Naive thymus-derived CD4-positive, alpha-beta T cell (primary cell): ENCODE measurements at regions not wholly inside any gene's neighbourhood (a gene's known extent, or its start where the extent isn't known, plus 50 kb on each side); places are given as distances from the start of the nearest gene placed in this dataset.

Experiments used
- ATAC-seq: fragments of 150-1000 bp; cut with Tn5 transposase; 2 replicates; pipeline ENCODE4 v1.10.0; 2021; ENCODE audit warnings: mild to moderate bottlenecking, moderate library complexity
- CTCF ChIA-PET: fragments of 350-600 bp; sonication (Branson Sonifier 250); formaldehyde crosslinking; loops from one replicate; lab custom pipeline; 2021; ENCODE audit warnings: antibody characterized with exemption; lab: Charles Lee
- POLR2A ChIA-PET: fragments of 350-600 bp; sonication (Branson Sonifier 250); formaldehyde crosslinking; loops from one replicate; lab custom pipeline; 2021; ENCODE audit warnings: antibody characterized with exemption, inconsistent platforms; lab: Charles Lee
- DNase-seq, 9 donors: peaks; one replicate each; pipeline versions ENCODE4 v3.0.0 to v3.0.0-alpha.2; 2020 to 2022; ENCODE audit warnings: mixed read lengths in 1 of 9
- H3K27ac ChIP-seq: one replicate; pipeline ENCODE4 v1.7.0; 2013; ENCODE audit warnings: mild to moderate bottlenecking, low read depth, low read length, moderate library complexity
- H3K27me3 ChIP-seq, 2 donors: one replicate each; pipeline ENCODE4 v1.7.0; 2013; ENCODE audit warnings: low read length in 2 of 2, mild to moderate bottlenecking in 2 of 2, moderate library complexity in 2 of 2; ENCODE audit not compliant: control insufficient read depth in 2 of 2, insufficient read depth in 2 of 2
- H3K36me3 ChIP-seq, 3 experiments: 1 replicate in 2 of 3; 2 replicates in 1 of 3; pipeline ENCODE4 v1.7.0; 2013; ENCODE audit warnings: low read length in 3 of 3, mild to moderate bottlenecking in 3 of 3, moderate library complexity in 1 of 3; ENCODE audit not compliant: insufficient read depth in 3 of 3, control insufficient read depth in 2 of 3
- H3K4me1 ChIP-seq, 2 donors: one replicate each; pipeline ENCODE4 v1.7.0; 2013; ENCODE audit warnings: low read length in 2 of 2, mild to moderate bottlenecking in 2 of 2, moderate library complexity in 1 of 2; ENCODE audit not compliant: control insufficient read depth in 2 of 2, insufficient read depth in 2 of 2
- H3K4me3 ChIP-seq: 2 replicates; pipeline ENCODE4 v1.7.0; 2013; ENCODE audit warnings: mild to moderate bottlenecking, low read length
- H3K9me3 ChIP-seq, 3 experiments: 1 replicate in 2 of 3; 2 replicates in 1 of 3; pipeline ENCODE4 v1.7.0; 2013; ENCODE audit warnings: low read length in 3 of 3; ENCODE audit not compliant: control insufficient read depth in 2 of 3
- H3K27ac Mint-ChIP-seq, 9 donors: one replicate each; pipeline ENCODE4 v1.8.0; 2020 to 2022; ENCODE audit warnings: mixed read lengths in 9 of 9, mild to moderate bottlenecking in 8 of 9, moderate library complexity in 5 of 9, inconsistent platforms in 2 of 9
- H3K27me3 Mint-ChIP-seq, 5 donors: one replicate each; pipeline ENCODE4 v1.8.0; 2021 to 2022; ENCODE audit warnings: mixed read lengths in 5 of 5, mild to moderate bottlenecking in 1 of 5
- H3K36me3 Mint-ChIP-seq, 5 donors: one replicate each; pipeline ENCODE4 v1.8.0; 2020 to 2022; ENCODE audit warnings: mixed read lengths in 5 of 5, mild to moderate bottlenecking in 3 of 5, inconsistent platforms in 1 of 5
- H3K4me1 Mint-ChIP-seq, 7 donors: one replicate each; pipeline ENCODE4 v1.8.0; 2020 to 2022; ENCODE audit warnings: mixed read lengths in 7 of 7, mild to moderate bottlenecking in 3 of 7, inconsistent platforms in 1 of 7
- H3K4me3 Mint-ChIP-seq, 10 donors: one replicate each; pipeline ENCODE4 v1.8.0; 2020 to 2022; ENCODE audit warnings: mild to moderate bottlenecking in 10 of 10, mixed read lengths in 10 of 10, moderate library complexity in 6 of 10, inconsistent platforms in 2 of 10
- H3K9me3 Mint-ChIP-seq, 11 donors: one replicate each; pipeline ENCODE4 v1.8.0; 2020 to 2022; ENCODE audit warnings: mixed read lengths in 11 of 11, mild to moderate bottlenecking in 4 of 11, inconsistent platforms in 1 of 11, moderate library complexity in 1 of 11
- intact Hi-C, 2 donors: fragments of 100-400 bp; cut with micrococcal nuclease; formaldehyde crosslinking; loops; one replicate each; pipeline ENCODE4 v1.15.1; 2023

GRCh38 chr15:91692596-91692995 is 160.9 kb upstream of the SLCO3A1 start:
- DNase-seq (no peak), ATAC-seq (no peak)
- peaks cover 0 to 8% (median 0%) of the 10 kb centered on the region in 5 donors for H3K27me3 Mint-ChIP-seq
- no peaks in the 10 kb centered on the region for H3K4me1 Mint-ChIP-seq
- H3K27me3 ChIP-seq: no peaks in the 10 kb centered on the region
- no peak overlapping the region for H3K4me3 Mint-ChIP-seq
- H3K36me3 ChIP-seq: no peaks in the 10 kb centered on the region
- no peak overlapping the region for H3K4me3 ChIP-seq
- H3K36me3 Mint-ChIP-seq: no peaks in the 10 kb centered on the region
- no peaks in the 10 kb centered on the region for H3K4me1 ChIP-seq
- ChIA-PET CTCF (no interaction called here), POLR2A (no interaction called here)
- peaks cover 0 to 4% (median 0%) of the 10 kb centered on the region in 11 donors for H3K9me3 Mint-ChIP-seq
- no peak overlapping the region for H3K27ac Mint-ChIP-seq
- H3K9me3 ChIP-seq: no peaks in the 10 kb centered on the region
- intact Hi-C loops: no loop called here
- no peak overlapping the region for H3K27ac ChIP-seq

- Histone ChIP-seq H3K9me3 (no peaks in the 10 kb centered on the region), H3K4me1 (no peaks in the 10 kb centered on the region), H3K27ac (no peak overlapping the region), H3K27me3 (no peaks in the 10 kb centered on the region), H3K36me3 (no peaks in the 10 kb centered on the region), H3K4me3 (no peak overlapping the region)
- ATAC-seq (no peak), DNase-seq (no peak)
- ChIA-PET CTCF (interaction anchor here (1.2 kb wide), 1 partner anchor 12 kb away, joined by 4 read pairs; no protein-coding TSS in a partner anchor), POLR2A (no interaction called here)
- Mint-ChIP-seq H3K36me3 (no peaks in the 10 kb centered on the region), H3K4me3 (no peak overlapping the region), H3K27me3 (peaks cover 0 to 4% (median 0%) of the 10 kb centered on the region in 5 donors), H3K27ac (no peak overlapping the region), H3K9me3 (peaks cover 0 to 1% (median 0%) of the 10 kb centered on the region in 11 donors), H3K4me1 (no peaks in the 10 kb centered on the region)
- intact Hi-C loops: no loop called here
Measured at GRCh38 chr15:91694131-91694830, 159.2 kb upstream of the SLCO3A1 start.

- no peaks in the 10 kb centered on the region for H3K4me1 Mint-ChIP-seq
- ChIA-PET CTCF (interaction anchor here (1.2 kb wide), 1 partner anchor 12 kb away, joined by 4 read pairs; no protein-coding TSS in a partner anchor), POLR2A (no interaction called here)
Measured at GRCh38 chr15:91694831-91695210, 158.7 kb upstream of the SLCO3A1 start.

GRCh38 chr15:91695799-91696198 is 157.7 kb upstream of the SLCO3A1 start:
- no peaks in the 10 kb centered on the region for H3K36me3 ChIP-seq
- Mint-ChIP-seq H3K9me3 (peaks cover 0 to 1% (median 0%) of the 10 kb centered on the region in 11 donors), H3K27me3 (peaks cover 0 to 9% (median 4%) of the 10 kb centered on the region in 5 donors), H3K4me3 (no peak overlapping the region), H3K4me1 (no peaks in the 10 kb centered on the region), H3K27ac (no peak overlapping the region), H3K36me3 (no peaks in the 10 kb centered on the region)
- intact Hi-C loops: no loop called here
- CTCF ChIA-PET: no interaction called here
- H3K4me3 ChIP-seq: no peak overlapping the region
- ATAC-seq: no peak
- DNase-seq: no peak
- H3K27ac ChIP-seq: no peak overlapping the region
- POLR2A ChIA-PET: no interaction called here
- H3K27me3 ChIP-seq: no peaks in the 10 kb centered on the region
- H3K9me3 ChIP-seq: no peaks in the 10 kb centered on the region
- no peaks in the 10 kb centered on the region for H3K4me1 ChIP-seq

More at GRCh38 chr15:91694831-91695210, 158.7 kb upstream of the SLCO3A1 start:
- Histone ChIP-seq H3K4me3 (no peak overlapping the region), H3K4me1 (no peaks in the 10 kb centered on the region), H3K36me3 (no peaks in the 10 kb centered on the region), H3K27me3 (no peaks in the 10 kb centered on the region), H3K27ac (no peak overlapping the region), H3K9me3 (no peaks in the 10 kb centered on the region)
- Mint-ChIP-seq H3K9me3 (peaks cover 0 to 1% (median 0%) of the 10 kb centered on the region in 11 donors), H3K36me3 (no peaks in the 10 kb centered on the region), H3K27ac (no peak overlapping the region), H3K4me3 (no peak overlapping the region), H3K27me3 (peaks cover 0 to 5% (median 4%) of the 10 kb centered on the region in 5 donors)
- no peak for DNase-seq
- intact Hi-C loops: no loop called here
- ATAC-seq: no peak

GRCh38 chr15:91696981-91697380 is 156.5 kb upstream of the SLCO3A1 start:
- ChIA-PET POLR2A (no interaction called here), CTCF (interaction anchor here (1.2 kb wide), 1 partner anchor 9 kb away, joined by 4 read pairs; no protein-coding TSS in a partner anchor)
- Mint-ChIP-seq H3K4me3 (no peak overlapping the region), H3K27ac (no peak overlapping the region), H3K36me3 (no peaks in the 10 kb centered on the region), H3K9me3 (peaks cover 0 to 3% (median 0%) of the 10 kb centered on the region in 11 donors), H3K4me1 (no peaks in the 10 kb centered on the region), H3K27me3 (peaks cover 0 to 12% (median 6%) of the 10 kb centered on the region in 5 donors)
- Histone ChIP-seq H3K9me3 (no peaks in the 10 kb centered on the region), H3K27ac (no peak overlapping the region), H3K4me1 (no peaks in the 10 kb centered on the region), H3K36me3 (no peaks in the 10 kb centered on the region), H3K27me3 (no peaks in the 10 kb centered on the region), H3K4me3 (no peak overlapping the region)
- DNase-seq (no peak), ATAC-seq (no peak)
- intact Hi-C loops: no loop called here

GRCh38 chr15:91698241-91698640 is 155.3 kb upstream of the SLCO3A1 start:
- DNase-seq (no peak), ATAC-seq (no peak)
- ChIA-PET POLR2A (no interaction called here), CTCF (no interaction called here)
- intact Hi-C loops: no loop called here
- Histone ChIP-seq H3K27me3 (no peaks in the 10 kb centered on the region), H3K9me3 (no peaks in the 10 kb centered on the region), H3K36me3 (no peaks in the 10 kb centered on the region), H3K27ac (no peak overlapping the region), H3K4me3 (no peak overlapping the region), H3K4me1 (no peaks in the 10 kb centered on the region)
- Mint-ChIP-seq H3K4me1 (no peaks in the 10 kb centered on the region), H3K27me3 (peaks cover 0 to 15% (median 6%) of the 10 kb centered on the region in 5 donors), H3K36me3 (peaks cover 0 to 3% (median 0%) of the 10 kb centered on the region in 5 donors), H3K4me3 (no peak overlapping the region), H3K9me3 (peaks cover 0 to 3% (median 0%) of the 10 kb centered on the region in 11 donors), H3K27ac (no peak overlapping the region)

- Histone ChIP-seq H3K4me3 (no peak overlapping the region), H3K27me3 (no peaks in the 10 kb centered on the region), H3K9me3 (no peaks in the 10 kb centered on the region), H3K27ac (no peak overlapping the region), H3K36me3 (no peaks in the 10 kb centered on the region), H3K4me1 (no peaks in the 10 kb centered on the region)
- DNase-seq: no peak
- H3K36me3 Mint-ChIP-seq: peaks cover 0 to 3% (median 0%) of the 10 kb centered on the region in 5 donors
- ATAC-seq: no peak
- intact Hi-C loops: no loop called here
- no peaks in the 10 kb centered on the region for H3K4me1 Mint-ChIP-seq
- CTCF ChIA-PET: interaction anchor here (0.7 kb wide), 1 partner anchor 376 kb away, joined by 3 read pairs; no protein-coding TSS in a partner anchor
- H3K27ac Mint-ChIP-seq: no peak overlapping the region
- H3K4me3 Mint-ChIP-seq: no peak overlapping the region
- POLR2A ChIA-PET: no interaction called here
- peaks cover 0 to 15% (median 6%) of the 10 kb centered on the region in 5 donors for H3K27me3 Mint-ChIP-seq
- H3K9me3 Mint-ChIP-seq: peaks cover 0 to 3% (median 0%) of the 10 kb centered on the region in 11 donors
Measured at GRCh38 chr15:91699741-91700140, 153.8 kb upstream of the SLCO3A1 start.
